ENCODE measurements at regions not wholly inside any gene's neighbourhood (a gene's known extent, or its start where the extent isn't known, plus 50 kb on each side); places are given as distances from the start of the nearest gene placed in this dataset.

DNA sequence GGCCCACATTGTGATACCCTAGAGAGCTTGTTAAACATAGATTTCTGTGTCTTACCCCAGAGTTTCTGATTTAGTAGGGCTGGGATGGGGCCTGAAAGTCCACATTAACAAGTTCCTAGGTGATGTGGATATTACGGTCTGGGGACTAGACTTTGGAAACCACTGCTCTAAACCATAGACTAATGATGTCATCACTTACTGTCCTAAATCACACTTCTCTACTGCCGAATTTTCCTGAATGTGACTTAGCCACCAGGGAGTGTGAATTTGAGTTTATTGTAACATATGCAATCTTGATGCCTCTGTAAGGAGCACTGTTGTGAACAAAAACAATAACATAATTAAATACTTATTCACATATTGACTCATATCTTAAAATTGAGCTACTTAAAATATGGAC is 165.6 kb downstream of the BTBD3 start:
- TF ChIP-seq POLR2A (IDR thresholded peaks at IDR 0.05; ENCODE audit: low read length) (no peak), GATA1 (IDR thresholded peaks at IDR 0.05; ENCODE audit: low read depth, low read length) (no peak)
